ENCODE measurements at regions not wholly inside any gene's neighbourhood (a gene's known extent, or its start where the extent isn't known, plus 50 kb on each side); places are given as distances from the start of the nearest gene placed in this dataset.

DNA sequence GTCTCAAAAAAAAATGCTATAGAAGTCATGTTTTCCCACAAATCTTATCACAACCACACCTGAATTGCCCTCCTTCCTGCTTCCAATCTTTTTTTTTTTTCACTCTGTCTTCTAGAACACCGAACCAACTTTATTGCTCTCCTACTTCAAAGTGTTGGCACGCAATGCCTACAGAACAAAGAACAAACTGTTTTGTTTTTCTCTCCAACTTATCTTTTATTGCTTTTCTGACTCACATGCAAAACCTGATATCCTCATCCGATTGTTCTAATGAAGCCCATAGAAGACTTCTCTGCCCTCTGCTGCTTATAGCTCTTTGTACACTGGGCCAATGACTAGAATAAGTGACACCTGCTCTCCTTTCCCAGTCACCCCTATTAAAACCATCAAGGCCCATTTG, 602.8 kb downstream of the EPHA4 start:
- peak; percentile 18 for DNase-seq (ENCODE audit: low spot score)

DNA sequence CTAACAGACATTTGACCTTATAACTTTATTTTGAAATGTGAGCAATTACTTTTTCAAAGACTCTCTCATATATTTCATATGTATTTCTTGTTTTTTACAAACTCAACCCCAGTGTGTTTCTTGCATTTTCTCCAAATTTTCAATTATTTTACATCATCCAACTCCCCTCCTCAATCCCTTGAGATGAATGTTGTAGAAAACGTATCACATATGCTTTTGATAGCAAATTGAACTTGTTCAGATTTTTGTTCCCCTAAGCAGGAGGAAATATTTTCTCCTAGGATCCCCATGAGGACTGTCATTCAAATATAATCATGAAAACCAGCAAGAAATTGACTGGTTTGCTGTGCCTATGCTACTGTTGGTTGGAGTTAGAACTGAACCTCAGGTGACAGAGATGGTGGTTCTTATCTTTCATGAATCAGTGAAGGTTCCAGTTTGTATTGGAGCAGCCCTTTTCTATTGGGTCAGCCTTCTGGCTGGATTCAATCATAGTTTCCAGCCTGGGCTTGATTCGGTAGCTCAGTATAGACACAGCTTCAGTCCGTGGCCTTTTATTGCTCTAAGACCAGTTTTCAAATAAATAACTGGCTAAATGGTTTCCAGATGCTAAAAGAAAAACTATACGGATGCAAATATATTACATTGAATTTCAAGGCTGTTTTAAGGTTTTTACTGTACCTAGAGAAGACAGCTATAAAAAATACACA, 591.0 kb downstream of the EPHA4 start:
- no peak for DNase-seq (ENCODE audit: low spot score)

DNA sequence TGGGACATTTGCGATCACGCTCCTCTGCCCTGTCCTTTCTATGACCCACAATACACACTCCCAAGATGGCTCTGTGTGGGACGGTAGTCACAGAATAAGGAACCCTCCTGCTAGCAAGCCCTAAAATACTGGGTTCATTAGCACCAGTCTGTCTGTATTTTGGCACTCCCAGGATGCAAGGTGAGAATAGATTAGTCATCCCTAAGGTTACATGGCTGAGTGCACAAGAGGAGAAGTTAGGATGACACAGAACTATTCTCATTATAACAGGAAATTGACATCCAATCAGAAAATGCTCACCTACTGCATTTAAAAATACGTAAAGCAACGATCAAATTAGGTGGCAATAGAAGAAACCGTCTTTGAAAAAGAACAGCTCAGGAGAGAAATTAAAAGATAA, 590.2 kb downstream of the EPHA4 start:
- no peak for DNase-seq (ENCODE audit: low spot score)

DNA sequence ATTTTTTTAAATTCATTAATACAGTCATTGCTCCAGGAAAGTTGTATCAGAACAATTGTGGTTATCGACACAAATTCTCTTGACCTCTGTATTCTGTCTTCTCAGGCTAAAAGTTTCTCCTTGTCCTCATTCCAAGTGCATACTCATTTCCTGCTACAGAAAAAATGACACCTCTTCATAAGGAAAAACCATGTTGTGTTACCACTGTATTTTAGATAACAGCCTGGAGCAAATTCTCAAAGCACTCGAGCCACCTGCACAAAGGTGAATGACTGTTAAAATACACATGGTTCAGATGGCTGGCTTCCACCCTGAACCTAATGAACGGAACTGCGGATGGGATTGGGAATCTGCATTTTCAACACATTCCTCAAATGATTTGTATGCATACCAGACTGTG, 586.5 kb downstream of the EPHA4 start:
- DNase-seq (ENCODE audit: low spot score), result no peak

DNA sequence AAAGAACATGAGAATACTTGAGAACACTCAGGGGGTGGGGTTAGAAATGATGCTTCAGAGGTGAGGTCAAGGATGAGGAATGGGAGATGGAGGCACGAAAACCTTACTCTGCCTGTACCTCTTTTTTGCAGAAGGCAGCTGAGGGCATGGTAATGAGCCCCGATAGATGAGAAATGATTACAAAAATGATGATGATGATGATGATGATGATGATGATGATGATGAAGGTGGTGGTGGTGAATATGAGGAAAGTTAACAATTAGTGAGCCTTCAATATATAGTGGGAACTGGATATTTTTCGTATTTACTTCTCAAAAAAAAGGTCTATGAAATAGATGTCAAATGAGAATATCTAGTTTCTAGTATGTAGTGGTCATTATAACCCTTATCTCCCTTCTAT, 584.3 kb downstream of the EPHA4 start:
- no peak for DNase-seq (ENCODE audit: low spot score)

DNA sequence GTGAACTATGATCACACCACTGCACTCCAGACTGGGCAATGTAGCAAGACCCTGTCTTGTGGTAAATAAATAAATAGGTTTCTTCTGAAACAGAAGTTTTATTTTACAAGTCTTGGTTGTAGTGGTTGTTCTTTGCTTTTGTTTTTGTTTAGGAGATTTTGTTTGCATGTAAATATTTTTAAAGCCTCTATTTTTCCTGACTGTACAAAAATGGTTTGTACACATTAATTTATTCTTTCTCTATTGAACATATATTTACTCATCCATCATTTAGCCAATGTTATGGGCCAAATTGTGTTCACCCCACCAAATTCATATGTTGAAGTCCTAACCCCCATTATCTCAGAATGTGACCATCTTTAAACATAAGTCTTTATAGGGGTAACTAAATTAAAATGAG, 580.1 kb downstream of the EPHA4 start:
- DNase-seq (ENCODE audit: low spot score), result no peak

DNA sequence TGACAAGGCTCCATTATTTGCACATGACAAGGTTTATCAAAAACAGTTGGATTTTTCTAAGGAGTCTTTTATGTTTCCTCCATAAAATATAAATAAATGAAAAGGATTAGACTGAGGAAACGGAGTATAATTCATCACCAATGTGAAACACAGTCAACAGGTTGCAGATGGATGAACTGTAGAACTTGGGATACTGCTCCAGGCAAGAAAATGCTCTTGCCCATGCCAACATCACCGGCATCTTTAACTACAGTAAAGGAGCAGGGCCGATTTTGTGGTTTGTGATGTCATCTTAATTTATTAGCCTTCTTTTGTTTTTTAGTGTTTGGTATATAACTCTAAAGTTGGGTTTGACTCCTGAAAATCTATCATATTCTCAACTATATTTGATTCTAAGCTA, 577.3 kb downstream of the EPHA4 start:
- DNase-seq (ENCODE audit: low spot score), result peak; percentile 28

DNA sequence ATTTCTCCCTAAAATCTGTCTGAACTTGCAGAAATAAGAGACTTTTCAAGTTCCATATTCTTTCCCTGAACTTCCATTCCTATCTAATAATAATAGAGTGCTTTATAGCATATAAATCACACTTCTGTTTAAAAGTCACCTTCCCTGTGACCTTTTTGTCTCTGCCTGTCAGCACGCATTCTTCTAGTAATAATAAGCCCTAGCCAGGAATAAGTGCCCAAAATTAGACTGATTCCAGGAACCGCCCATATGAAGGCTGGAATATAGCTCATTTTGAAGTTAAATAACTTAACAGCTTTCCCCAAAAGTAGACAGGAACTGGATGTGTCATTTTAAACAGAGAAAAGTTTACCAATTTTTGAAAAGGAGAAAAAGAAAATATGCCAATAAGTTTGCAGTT, 576.5 kb downstream of the EPHA4 start:
- DNase-seq (ENCODE audit: low spot score), result no peak

DNA sequence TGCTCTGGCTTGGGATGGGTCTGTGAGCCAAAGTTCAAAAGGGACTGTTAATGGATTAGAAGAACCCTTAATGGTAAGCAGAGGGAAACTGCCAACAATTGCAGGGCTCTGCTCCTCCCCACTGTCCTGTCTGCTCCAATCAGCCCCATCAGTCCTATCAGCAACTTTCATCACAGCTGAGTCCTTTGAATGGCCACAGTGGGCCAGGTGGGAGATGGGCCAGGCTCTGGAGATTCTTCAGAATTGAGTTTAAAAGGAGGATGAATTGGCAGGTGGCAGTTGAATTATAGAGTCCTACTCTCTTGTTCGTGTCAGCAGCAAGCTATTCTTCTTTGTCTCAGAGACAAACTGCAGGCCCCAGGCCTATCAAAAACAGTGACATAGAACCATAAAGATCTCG, 573.9 kb downstream of the EPHA4 start:
- no peak for DNase-seq (ENCODE audit: low spot score)

DNA sequence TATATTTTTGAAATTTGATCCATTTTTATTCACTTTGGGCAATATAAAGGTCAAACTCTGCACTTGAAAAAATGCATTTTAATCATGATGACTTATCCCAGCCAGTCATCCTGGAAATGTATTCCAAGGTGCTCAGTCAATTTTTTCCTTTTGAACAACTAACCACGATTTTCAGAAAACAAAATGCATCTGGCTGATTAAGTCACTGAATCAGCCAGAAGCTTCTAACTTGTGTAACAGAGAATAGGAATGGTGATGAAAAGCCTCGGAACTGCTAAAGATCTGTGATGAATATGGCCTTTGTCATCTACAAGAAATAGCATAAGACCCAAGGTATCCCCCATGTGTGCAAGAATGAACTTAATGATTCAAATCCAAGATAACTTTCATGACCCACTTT, 572.7 kb downstream of the EPHA4 start:
- peak; percentile 11 for DNase-seq (ENCODE audit: low spot score)

DNA sequence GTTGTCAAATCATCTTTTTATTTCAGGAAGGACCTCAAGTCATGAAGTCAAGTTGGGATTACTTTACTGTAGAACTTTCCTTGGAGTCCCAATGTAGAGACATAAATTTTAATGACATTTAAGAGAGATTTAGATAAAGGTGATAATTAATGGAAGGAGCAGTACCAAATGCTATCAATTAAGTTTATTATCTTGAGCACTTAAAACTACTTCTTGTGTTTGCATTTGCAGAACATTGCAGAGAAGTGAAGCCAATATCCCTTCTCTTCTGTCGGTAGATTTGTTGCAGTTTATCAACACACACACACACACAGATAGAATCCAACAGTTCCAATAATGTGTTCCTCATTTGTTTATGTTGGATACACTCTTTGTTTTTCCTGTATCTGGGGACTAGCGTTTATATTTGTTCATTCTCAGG, 570.7 kb downstream of the EPHA4 start:
- no peak for DNase-seq (ENCODE audit: low spot score)

DNA sequence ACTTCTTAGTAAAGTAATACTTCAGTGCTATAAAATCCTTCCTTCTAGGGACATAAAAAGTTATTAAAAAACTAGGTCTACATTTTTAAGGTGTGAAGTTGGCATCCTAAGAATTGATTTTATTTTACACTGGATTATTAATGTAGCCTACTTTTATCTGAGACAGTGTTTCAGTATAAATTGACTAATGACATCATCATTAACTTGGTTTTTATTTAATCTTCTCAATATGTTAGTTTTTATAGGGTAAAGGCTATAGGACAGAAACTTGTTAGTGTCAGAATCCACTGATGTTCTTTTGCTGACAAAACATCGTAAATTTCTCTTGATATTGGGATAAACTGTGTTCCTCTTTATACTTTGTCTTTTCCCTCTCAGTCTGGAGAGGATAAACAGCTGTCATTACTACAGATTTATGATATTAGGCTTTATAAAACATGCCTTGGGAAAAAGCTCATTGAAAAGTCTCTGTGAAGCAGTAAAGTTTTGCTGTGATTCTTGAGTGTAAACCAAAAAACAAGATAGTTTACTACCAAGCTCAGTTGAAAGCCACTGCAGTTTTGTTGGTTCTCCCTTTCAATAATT, 569.9 kb downstream of the EPHA4 start:
- DNase-seq (ENCODE audit: low spot score), result no peak

DNA sequence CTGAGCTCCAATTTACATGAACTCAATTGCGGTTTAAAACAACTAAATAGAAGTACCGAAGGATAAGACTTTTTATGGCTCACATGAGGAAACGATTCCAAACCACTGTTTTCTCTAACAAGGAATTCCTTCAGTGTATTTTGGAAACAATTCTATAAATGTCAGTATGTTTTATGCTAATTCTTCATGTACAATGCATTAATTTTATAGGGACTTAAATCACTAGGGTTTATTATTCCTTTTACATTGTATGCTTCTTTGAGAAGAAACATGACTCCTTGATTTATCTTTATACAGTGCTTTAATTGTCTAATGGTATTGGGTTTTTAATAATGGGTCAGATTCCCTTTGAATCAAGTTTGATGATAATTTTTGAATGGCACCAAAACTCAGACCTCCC, 566.8 kb downstream of the EPHA4 start:
- no peak for DNase-seq (ENCODE audit: low spot score)

DNA sequence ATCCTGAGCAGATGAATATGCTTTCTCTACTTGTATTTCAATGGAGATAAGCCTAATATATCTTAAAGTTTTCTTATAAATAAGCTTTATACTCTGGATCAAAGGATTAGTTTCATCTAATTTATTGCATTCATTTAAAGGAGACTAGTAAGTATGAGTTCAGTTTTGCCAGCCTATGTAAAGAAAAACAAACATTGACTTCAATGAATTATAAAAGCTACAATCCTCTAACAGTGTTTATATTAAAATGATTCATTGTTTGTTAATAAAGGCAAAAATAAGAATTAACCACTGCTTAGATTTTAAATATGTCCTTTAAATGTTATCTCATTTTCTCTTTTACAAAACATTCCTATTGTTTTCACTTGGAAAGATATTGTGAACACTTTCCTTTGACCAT, 566.0 kb downstream of the EPHA4 start:
- DNase-seq (ENCODE audit: low spot score), result no peak

DNA sequence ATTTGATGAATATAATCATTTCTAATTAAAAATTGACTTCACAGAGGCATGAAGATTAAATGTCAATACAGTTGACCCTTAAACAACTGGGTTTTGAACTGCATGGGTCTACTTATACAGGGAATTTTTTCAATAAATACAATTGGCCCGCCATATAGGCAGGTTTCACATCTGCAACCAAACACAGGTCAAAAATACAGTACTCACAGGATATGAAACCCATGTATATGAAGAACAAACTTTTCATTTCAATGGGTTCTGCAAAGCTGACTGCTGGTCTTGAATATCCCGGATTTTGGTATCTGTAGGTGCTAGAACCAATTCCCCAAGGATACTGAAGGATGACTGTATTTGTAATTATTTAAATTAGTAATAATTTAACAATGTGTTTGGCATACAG, 555.6 kb downstream of the EPHA4 start:
- no peak for DNase-seq (ENCODE audit: low spot score)

DNA sequence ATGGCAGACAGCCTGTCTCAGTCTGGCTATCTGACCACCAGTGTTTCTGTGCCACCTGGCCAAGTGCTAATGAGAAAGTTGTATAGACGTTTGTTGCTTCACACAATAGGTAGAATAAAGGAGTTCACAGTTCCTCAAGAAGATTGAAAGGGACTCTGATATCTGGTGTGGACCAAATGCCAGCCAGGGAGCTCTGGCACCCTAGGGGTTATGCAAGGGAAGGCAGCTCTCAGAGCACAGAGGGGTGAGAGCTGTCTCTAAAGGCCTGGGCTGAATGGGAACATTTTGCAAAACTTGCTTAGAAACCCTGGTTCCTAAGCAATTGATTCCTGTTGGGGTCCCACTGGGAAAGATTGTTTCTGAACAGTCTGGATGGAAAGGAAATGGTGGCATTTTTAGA, 553.8 kb downstream of the EPHA4 start:
- DNase-seq (ENCODE audit: low spot score), result no peak

DNA sequence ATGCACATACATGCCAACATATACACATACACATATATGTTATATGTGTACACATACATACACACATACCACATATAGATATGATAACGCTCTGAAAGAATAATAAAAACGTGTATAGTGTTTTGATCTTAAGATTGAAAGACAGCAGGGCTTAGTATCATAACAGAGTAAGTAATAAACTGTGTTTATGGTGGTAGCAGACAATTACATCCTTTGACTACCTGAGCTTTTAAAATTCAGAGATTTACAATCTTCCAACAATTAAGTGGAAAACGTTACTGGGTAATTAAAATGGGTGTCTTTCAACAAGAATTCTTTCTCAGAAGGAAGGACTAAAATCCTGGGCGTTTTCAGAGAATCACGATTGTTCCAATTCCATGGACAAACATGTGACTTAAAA, 552.4 kb downstream of the EPHA4 start:
- no peak for DNase-seq (ENCODE audit: low spot score)

DNA sequence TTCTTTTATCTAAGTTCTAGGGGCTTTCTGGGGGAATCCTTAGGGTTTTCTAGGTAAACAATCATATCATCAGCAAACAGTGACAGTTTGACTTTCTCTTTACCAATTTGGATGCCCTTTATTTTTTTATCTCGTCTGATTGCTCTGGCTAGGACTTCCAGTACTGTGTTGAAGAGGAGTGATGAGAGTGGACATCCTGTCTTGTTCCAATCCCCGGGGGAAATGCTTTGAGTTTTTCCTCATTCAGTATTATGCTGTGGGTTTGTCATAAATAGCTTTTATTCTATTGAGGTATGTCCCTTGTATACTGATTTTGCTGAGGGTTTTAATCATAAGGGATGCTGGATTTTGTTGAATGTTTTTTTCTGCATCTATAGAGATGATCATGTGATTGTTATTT, 549.5 kb downstream of the EPHA4 start:
- no peak for DNase-seq (ENCODE audit: low spot score)

DNA sequence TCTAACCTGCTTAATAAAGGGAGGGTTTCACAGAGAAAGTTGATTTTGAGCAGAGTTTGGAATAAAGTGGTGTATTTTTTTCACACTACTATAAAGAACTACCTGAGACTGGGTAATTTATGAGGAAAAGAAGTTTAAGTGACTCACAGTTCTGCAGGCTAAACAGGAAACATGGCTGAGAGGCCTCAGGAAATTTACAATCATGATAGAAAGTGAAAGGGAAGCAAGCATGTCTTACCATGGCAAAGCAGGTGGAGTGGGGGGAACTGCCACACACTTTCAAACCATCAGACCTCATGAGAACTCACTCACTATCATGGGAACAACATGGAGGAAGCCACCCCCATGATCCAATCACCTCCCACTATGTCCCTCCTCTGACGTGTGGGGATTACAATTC, 546.7 kb downstream of the EPHA4 start:
- peak; percentile 22 for DNase-seq (ENCODE audit: low spot score)

DNA sequence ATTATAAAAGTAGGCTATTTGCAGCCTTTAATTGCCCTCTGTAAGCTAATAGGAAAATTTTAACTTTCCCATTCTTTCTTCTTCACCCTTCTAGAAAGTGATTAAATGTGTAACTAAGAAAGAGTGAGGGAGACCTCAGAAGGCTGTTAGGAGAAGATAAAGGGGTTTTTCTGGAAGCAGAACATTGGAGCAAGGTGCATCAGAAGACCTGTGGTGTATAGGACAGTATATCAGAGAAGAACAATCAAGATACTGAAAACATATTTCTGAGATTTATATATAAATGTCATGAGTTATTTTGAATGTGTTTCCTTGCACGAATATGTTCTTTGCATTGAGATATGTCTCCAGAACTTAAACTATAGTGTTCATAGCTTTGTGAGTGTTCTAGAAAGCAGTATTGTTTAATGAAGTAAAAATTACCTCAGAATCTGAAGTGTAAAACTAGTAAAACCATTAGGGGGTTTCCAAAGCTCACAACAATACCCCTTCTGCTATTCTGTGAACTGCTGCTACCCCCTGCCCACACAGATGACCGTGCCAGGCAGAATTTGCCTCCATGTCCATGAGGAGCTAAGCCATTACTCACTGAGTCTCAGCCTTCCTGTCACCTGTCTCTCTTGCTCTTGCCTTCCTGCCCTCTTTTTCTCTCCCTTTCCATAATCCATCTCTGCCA, 537.9 kb downstream of the EPHA4 start:
- no peak for DNase-seq (ENCODE audit: low spot score)

DNA sequence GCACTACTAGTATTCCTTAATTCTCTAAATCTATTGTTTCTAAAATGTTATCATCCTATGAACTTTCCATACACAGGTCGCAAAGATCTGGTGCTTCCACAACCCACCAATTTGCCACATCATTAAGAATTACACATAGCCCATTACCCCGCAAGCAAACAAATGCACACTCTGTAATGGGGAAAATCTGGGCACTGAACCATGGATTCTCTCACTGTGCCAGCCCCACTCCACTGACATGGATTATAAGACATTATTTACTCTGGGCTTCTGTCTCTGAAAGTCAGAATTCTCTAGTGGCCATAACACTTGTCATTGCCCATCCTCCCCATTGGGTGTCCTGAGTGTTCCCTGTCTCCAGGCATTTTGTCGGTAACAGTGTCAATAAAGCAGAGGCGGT, 537.1 kb downstream of the EPHA4 start:
- DNase-seq (ENCODE audit: low spot score), result no peak

DNA sequence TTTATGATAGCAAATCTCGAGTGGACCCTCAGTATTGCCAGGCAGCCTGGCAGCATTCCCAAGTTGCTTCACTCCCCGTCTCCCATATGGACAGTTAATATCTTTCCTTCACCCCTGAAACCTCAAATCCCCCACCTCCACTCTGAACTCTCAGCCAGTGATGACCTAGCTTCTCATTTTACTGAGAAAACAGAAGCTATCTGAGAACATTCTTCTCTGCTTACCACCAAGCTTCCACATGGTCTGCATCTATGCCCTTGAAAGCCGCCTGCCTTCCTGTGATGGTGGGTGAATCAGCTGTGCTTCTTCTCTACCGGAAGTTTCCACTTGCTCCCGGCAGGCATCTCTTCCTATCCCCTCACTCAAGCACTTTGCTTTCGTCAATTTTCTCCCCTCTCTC, 529.2 kb downstream of the EPHA4 start:
- no peak for DNase-seq (ENCODE audit: low spot score)

DNA sequence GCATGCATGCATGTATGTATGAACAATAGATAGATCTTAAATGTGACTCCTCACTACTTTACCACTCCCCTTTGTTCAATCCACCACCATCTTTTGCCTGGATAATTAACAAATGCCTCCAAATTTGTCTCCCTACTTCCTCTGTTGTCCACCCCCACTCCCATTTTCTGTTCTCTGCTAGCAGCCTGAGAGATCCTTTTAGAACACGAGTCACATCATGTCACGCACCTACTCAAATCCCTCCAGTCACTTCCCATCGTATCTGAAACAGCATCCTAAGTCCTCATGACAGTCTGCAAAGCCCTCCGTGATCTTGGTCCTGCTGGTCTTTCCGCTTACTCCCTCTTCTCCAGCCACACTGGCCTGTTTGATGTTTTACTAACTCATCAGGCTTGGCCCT, 527.3 kb downstream of the EPHA4 start:
- no peak for DNase-seq (ENCODE audit: low spot score)
